ENCODE measurements at regions not wholly inside any gene's neighbourhood (a gene's known extent, or its start where the extent isn't known, plus 50 kb on each side); places are given as distances from the start of the nearest gene placed in this dataset.

DNA sequence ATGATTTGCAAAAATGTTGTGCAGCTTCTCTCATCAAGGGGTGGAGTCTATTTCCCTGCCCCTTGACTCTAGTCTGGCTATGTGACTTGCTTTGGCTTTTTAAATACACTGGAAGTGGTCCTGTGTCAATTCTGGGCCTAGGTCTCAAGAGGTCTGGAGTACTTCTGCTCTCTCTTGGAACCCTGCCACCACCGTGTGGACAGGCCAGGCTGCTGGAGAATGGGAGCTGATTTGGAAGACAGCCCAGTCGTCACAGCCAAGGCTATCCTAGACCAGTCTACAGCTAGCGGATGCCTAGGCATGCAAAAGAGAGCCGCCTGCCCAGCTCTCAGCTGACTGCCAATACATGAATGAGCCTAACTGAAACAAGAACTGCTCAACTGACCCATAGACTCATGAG, 56.7 kb upstream of the CLINT1 start:
- ATAC-seq (ENCODE audit: insufficient read depth, low FRiP score) = peak; percentile 68
- TF ChIP-seq, protein P1, sequence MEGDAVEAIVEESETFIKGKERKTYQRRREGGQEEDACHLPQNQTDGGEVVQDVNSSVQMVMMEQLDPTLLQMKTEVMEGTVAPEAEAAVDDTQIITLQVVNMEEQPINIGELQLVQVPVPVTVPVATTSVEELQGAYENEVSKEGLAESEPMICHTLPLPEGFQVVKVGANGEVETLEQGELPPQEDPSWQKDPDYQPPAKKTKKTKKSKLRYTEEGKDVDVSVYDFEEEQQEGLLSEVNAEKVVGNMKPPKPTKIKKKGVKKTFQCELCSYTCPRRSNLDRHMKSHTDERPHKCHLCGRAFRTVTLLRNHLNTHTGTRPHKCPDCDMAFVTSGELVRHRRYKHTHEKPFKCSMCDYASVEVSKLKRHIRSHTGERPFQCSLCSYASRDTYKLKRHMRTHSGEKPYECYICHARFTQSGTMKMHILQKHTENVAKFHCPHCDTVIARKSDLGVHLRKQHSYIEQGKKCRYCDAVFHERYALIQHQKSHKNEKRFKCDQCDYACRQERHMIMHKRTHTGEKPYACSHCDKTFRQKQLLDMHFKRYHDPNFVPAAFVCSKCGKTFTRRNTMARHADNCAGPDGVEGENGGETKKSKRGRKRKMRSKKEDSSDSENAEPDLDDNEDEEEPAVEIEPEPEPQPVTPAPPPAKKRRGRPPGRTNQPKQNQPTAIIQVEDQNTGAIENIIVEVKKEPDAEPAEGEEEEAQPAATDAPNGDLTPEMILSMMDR (IDR thresholded peaks at IDR 0.05; ENCODE audit: control extremely low read depth, extremely low read depth) = no peak
- WGBS, 2 donors = 31 to 37% methylated on average over 4 of the region's 4 CpGs
- Histone ChIP-seq H3K9me3 (ENCODE audit: control insufficient read depth in 4 of 4, insufficient read depth in 3 of 4, low read length in 3 of 4) (no peaks in the 10 kb centered on the region), H3K4me1 (ENCODE audit: control insufficient read depth in 5 of 5, insufficient read depth in 5 of 5, low read length in 5 of 5) (peaks cover 5 to 47% (median 28%) of the 10 kb centered on the region in 5 donors), H3K4me3 (no peak overlapping the region), H3K36me3 (ENCODE audit: control insufficient read depth in 4 of 4, insufficient read depth in 4 of 4, low read length in 4 of 4) (no peaks in the 10 kb centered on the region), H3K27me3 (ENCODE audit: control insufficient read depth in 3 of 3, insufficient read depth in 3 of 3, low read length in 2 of 3) (no peaks in the 10 kb centered on the region), H3K9ac (ENCODE audit: insufficient read depth in 1 of 2, low read length in 2 of 2) (no peak overlapping the region), H3K27ac (ENCODE audit: low read depth in 1 of 2, low read length in 1 of 2) (no peak overlapping the region)
- peak; percentile 94 to 97 (median 95) for DNase-seq

DNA sequence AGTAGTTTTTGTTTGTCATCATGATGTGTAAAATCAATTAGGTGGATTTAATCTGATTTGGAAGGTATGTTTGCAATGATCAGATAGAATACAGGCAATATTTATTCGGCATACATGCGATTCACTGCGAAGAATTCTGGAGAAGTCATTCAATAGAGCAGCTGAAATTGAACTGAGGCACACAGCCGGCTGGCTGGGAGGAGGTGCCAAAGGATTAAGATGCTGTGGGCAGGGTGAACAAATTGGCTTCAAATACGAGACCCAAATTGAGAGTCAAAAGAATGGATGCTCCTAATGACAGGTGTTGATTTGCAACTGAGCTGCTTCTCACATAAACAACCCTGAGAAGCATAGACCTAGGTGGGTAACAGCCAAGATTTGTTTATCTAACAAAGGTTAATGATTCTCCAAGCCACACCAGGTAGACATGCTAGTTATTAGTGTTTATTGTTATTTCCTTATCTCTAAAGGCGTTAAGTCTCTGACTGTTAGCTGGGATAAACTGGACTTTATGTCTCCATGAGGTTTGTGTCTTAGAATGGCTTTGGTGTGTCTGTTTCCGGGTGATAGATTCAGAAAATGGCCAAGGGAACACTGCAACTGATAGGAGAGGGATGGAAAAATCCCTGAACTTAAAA, 55.3 kb upstream of the CLINT1 start:
- 87% methylated on average over 7 of the region's 7 CpGs for WGBS, 2 donors
- ATAC-seq (ENCODE audit: insufficient read depth, low FRiP score) (no peak), DNase-seq (no peak)
- Histone ChIP-seq H3K4me3 (no peak overlapping the region), H3K27ac (ENCODE audit: low read depth in 1 of 2, low read length in 1 of 2) (no peak overlapping the region), H3K27me3 (ENCODE audit: control insufficient read depth in 3 of 3, insufficient read depth in 3 of 3, low read length in 2 of 3) (no peaks in the 10 kb centered on the region), H3K9me3 (ENCODE audit: control insufficient read depth in 4 of 4, insufficient read depth in 3 of 4, low read length in 3 of 4) (no peaks in the 10 kb centered on the region), H3K36me3 (ENCODE audit: control insufficient read depth in 4 of 4, insufficient read depth in 4 of 4, low read length in 4 of 4) (no peaks in the 10 kb centered on the region), H3K4me1 (ENCODE audit: control insufficient read depth in 5 of 5, insufficient read depth in 5 of 5, low read length in 5 of 5) (peaks cover 5 to 33% (median 28%) of the 10 kb centered on the region in 5 donors), H3K9ac (ENCODE audit: insufficient read depth in 1 of 2, low read length in 2 of 2) (no peak overlapping the region)
- TF ChIP-seq, protein P1 (IDR thresholded peaks at IDR 0.05; ENCODE audit: control extremely low read depth, extremely low read depth) = no peak

DNA sequence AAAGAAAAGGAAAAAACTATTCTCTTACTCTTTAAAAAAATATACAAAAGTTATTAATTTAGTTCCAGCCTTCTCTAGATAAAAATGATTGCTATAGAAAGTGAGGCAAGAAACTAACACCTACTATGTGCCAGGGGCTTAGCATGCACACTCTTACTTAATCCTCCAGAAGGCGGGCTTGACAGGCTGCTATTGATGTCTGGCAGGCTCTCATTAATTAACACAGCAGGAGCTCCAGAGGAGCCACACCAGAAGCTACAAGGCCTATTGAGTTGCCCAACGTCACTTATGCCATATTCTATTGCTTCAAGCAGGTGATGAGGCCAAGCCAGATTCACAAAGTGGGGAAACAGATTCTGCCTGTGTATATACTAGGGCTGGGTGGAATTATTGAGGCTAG, 54.6 kb upstream of the CLINT1 start:
- no peaks in the 10 kb centered on the region for H3K36me3 ChIP-seq (ENCODE audit: control insufficient read depth in 4 of 4, insufficient read depth in 4 of 4, low read length in 4 of 4)
- peaks cover 3 to 30% (median 25%) of the 10 kb centered on the region in 5 donors for H3K4me1 ChIP-seq (ENCODE audit: control insufficient read depth in 5 of 5, insufficient read depth in 5 of 5, low read length in 5 of 5)
- no peak overlapping the region for H3K9ac ChIP-seq (ENCODE audit: insufficient read depth in 1 of 2, low read length in 2 of 2)
- 66 to 79% methylated on average over 2 of the region's 2 CpGs for WGBS, 2 donors
- peak overlapping the region in 1 of 2 donors; percentile 65 for H3K27ac ChIP-seq (ENCODE audit: low read depth in 1 of 2, low read length in 1 of 2)
- no peak for DNase-seq
- no peaks in the 10 kb centered on the region for H3K27me3 ChIP-seq (ENCODE audit: control insufficient read depth in 3 of 3, insufficient read depth in 3 of 3, low read length in 2 of 3)
- TF ChIP-seq, protein P1 (IDR thresholded peaks at IDR 0.05; ENCODE audit: control extremely low read depth, extremely low read depth) = no peak
- ATAC-seq (ENCODE audit: insufficient read depth, low FRiP score) = no peak
- no peaks in the 10 kb centered on the region for H3K9me3 ChIP-seq (ENCODE audit: control insufficient read depth in 4 of 4, insufficient read depth in 3 of 4, low read length in 3 of 4)
- no peak overlapping the region for H3K4me3 ChIP-seq

Data from lung (tissue), 11 donors.